Chondrocyte (in vitro differentiated cells): ENCODE measurements at regions not wholly inside any gene's neighbourhood (a gene's known extent, or its start where the extent isn't known, plus 50 kb on each side); places are given as distances from the start of the nearest gene placed in this dataset.

Source experiments
- DNase-seq: peaks from one replicate; pipeline ENCODE4 v3.0.0; 2021; ENCODE audit warnings: mixed read lengths, low spot score
- H3K27ac Mint-ChIP-seq: one replicate; pipeline ENCODE4 v1.8.0; 2021; ENCODE audit warnings: mild to moderate bottlenecking, moderate library complexity, mixed read lengths; ENCODE audit not compliant: unreplicated experiment
- H3K27me3 Mint-ChIP-seq: 2 replicates; pipeline ENCODE4 v1.8.0; 2021; ENCODE audit warnings: low read depth, mixed read lengths
- H3K36me3 Mint-ChIP-seq: 2 replicates; pipeline ENCODE4 v1.8.0; 2021; ENCODE audit warnings: low read depth, mixed read lengths
- H3K4me1 Mint-ChIP-seq: 2 replicates; pipeline ENCODE4 v1.8.0; 2021; ENCODE audit warnings: low read depth, mild to moderate bottlenecking, mixed read lengths
- H3K4me3 Mint-ChIP-seq: one replicate; pipeline ENCODE4 v1.8.0; 2021; ENCODE audit warnings: mild to moderate bottlenecking, moderate library complexity, mixed read lengths; ENCODE audit not compliant: unreplicated experiment
- H3K9me3 Mint-ChIP-seq: 2 replicates; pipeline ENCODE4 v1.8.0; 2021; ENCODE audit warnings: low read depth, mixed read lengths
- CTCF ChIP-seq: fragments of 200-600 bp; sonication (generic); IDR thresholded peaks from 2 replicates; pipeline ENCODE4 v1.5.0; 2021; ENCODE audit warnings: antibody characterized with exemption, mild to moderate bottlenecking, moderate library complexity

GRCh38 chr4:66991521-66991920, 553.8 kb downstream of the CENPC start:
- no peak for DNase-seq
- Mint-ChIP-seq H3K4me3 (no peak overlapping the region), H3K4me1 (peaks cover 6% of the 10 kb centered on the region), H3K27ac (no peak overlapping the region), H3K36me3 (no peaks in the 10 kb centered on the region), H3K27me3 (no peaks in the 10 kb centered on the region), H3K9me3 (peaks cover 11% of the 10 kb centered on the region)
- no peak for TF ChIP-seq CTCF

DNA sequence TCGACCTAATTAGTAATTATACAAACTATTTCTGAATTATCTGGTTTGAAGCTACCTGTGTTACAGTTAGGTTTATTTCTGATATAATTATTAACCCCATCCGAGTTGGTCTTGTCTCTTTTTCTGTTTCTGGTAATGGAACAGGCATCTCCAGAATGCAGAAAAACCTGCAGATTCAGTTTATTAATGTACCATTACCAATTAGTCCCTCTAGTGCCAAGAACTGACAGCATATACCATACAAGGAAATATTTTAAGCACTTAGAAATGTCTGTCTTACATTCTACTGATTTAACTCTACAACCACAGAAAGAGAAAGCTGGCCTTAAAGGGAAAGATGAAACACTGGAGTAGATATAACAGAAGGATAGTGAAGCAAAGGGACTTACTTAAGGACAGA, 570.6 kb downstream of the CENPC start:
- Mint-ChIP-seq H3K27ac (no peak overlapping the region), H3K36me3 (no peaks in the 10 kb centered on the region), H3K4me3 (no peak overlapping the region), H3K4me1 (peaks cover 25% of the 10 kb centered on the region), H3K9me3 (no peaks in the 10 kb centered on the region), H3K27me3 (no peaks in the 10 kb centered on the region)
- no peak for TF ChIP-seq CTCF
- no peak for DNase-seq

DNA sequence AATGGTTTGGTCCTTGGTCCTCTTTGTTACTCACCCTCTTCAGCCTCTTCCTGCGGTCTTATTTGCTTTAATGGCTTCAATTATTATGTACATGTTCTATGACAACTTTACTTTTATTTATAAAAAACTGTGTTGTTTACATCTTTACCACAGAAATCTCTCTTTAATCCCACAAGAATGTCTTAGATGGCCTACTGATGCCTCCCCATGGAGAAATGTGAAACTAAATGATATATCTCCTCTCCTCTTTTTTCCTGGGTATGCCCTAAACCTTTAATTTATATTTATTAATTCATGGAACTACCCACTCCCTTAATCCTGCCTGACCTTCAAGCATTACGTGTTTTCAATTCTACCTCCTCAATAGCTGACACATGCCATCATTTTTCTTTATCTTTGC, 573.2 kb downstream of the CENPC start:
- no peak overlapping the region for H3K27ac Mint-ChIP-seq
- TF ChIP-seq CTCF, result peak; percentile 58
- peaks cover 1% of the 10 kb centered on the region for H3K36me3 Mint-ChIP-seq
- no peak for DNase-seq
- no peak overlapping the region for H3K4me3 Mint-ChIP-seq
- H3K9me3 Mint-ChIP-seq, result no peaks in the 10 kb centered on the region
- H3K27me3 Mint-ChIP-seq, result no peaks in the 10 kb centered on the region
- peaks cover 25% of the 10 kb centered on the region for H3K4me1 Mint-ChIP-seq

GRCh38 chr4:66964467-66964866, 580.8 kb downstream of the CENPC start:
- no peak for TF ChIP-seq CTCF
- DNase-seq, result no peak
- Mint-ChIP-seq H3K4me3 (no peak overlapping the region), H3K27ac (no peak overlapping the region), H3K9me3 (no peaks in the 10 kb centered on the region), H3K4me1 (no peaks in the 10 kb centered on the region), H3K27me3 (peaks cover 5% of the 10 kb centered on the region), H3K36me3 (peaks cover 1% of the 10 kb centered on the region)

DNA sequence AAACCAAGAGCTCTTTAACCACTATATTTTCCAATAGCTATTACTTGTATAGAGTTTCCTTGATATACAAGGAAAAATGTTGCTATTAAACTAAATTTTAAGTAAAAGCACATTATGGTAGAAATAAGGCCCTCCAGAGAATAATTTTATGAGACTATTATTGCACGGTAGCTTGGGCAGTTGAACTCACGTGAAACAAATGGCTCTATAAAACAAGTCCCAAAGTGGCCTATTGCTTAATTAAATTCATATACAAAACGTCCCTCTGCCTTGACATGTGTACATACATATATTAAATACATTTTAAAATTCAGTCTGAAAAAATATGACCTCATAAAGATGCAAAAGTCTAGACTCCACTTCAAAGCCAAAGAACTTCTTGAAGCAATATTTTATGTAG, 582.2 kb downstream of the CENPC start:
- TF ChIP-seq CTCF, result no peak
- H3K27me3 Mint-ChIP-seq, result peaks cover 5% of the 10 kb centered on the region
- peaks cover 4% of the 10 kb centered on the region for H3K9me3 Mint-ChIP-seq
- no peaks in the 10 kb centered on the region for H3K4me1 Mint-ChIP-seq
- H3K27ac Mint-ChIP-seq, result no peak overlapping the region
- H3K4me3 Mint-ChIP-seq, result no peak overlapping the region
- DNase-seq, result no peak
- peaks cover under 1% of the 10 kb centered on the region for H3K36me3 Mint-ChIP-seq
